ENCODE measurements at regions not wholly inside any gene's neighbourhood (a gene's known extent, or its start where the extent isn't known, plus 50 kb on each side); places are given as distances from the start of the nearest gene placed in this dataset.
"Not testable (repeated sequence)": the region's sequence is repeated elsewhere in the genome, so short reads cannot be mapped to it uniquely, and the experiment has no call there.

GRCh38 chrX:99939206-99939882, 470.7 kb downstream of the PCDH19 start:
- not testable (repeated sequence) for TF ChIP-seq CTCF (optimal IDR thresholded peaks at IDR 0.05 in 1 of 3, IDR thresholded peaks at IDR 0.05 in 1 of 3, conservative IDR thresholded peaks at IDR 0.05 in 1 of 3; ENCODE audit: extremely low read depth in 1 of 3, insufficient read depth in 2 of 3, low read length in 3 of 3); EZH2 (IDR thresholded peaks at IDR 0.05; ENCODE audit: low read length)

Measured in keratinocyte (primary cell).